OCI-LY1 (cell line): ENCODE measurements at regions not wholly inside any gene's neighbourhood (a gene's known extent, or its start where the extent isn't known, plus 50 kb on each side); places are given as distances from the start of the nearest gene placed in this dataset.
A peak's percentile ranks its signal among the peaks of the same experiment; 100 is the strongest.

Experiments used
- EZH2 ChIP-seq: fragments of 200-600 bp; sonication (generic), shearing (Covaris generic); IDR thresholded peaks from 2 replicates; pipeline ENCODE4 v1.8.0; 2017; ENCODE audit warnings: borderline replicate concordance, mixed run types, mild to moderate bottlenecking, antibody characterized with exemption, low read length, moderate library complexity, mixed read lengths
- TF ChIP-seq, protein P1 (sequence below): fragments of 200-600 bp; sonication (generic), shearing (Covaris generic); IDR thresholded peaks from 2 replicates; pipeline ENCODE4 v1.5.1; 2017; ENCODE audit warnings: mild to moderate bottlenecking, antibody characterized with exemption, low read length, moderate library complexity, mixed read lengths

- TF ChIP-seq, protein P1, sequence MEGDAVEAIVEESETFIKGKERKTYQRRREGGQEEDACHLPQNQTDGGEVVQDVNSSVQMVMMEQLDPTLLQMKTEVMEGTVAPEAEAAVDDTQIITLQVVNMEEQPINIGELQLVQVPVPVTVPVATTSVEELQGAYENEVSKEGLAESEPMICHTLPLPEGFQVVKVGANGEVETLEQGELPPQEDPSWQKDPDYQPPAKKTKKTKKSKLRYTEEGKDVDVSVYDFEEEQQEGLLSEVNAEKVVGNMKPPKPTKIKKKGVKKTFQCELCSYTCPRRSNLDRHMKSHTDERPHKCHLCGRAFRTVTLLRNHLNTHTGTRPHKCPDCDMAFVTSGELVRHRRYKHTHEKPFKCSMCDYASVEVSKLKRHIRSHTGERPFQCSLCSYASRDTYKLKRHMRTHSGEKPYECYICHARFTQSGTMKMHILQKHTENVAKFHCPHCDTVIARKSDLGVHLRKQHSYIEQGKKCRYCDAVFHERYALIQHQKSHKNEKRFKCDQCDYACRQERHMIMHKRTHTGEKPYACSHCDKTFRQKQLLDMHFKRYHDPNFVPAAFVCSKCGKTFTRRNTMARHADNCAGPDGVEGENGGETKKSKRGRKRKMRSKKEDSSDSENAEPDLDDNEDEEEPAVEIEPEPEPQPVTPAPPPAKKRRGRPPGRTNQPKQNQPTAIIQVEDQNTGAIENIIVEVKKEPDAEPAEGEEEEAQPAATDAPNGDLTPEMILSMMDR: peak; percentile 84
- TF ChIP-seq EZH2: no peak
Observed at GRCh38 chr2:205885492-205886099, 200.4 kb downstream of the INO80D start.
